Endothelial cell of umbilical vein (primary cell): ENCODE measurements at regions not wholly inside any gene's neighbourhood (a gene's known extent, or its start where the extent isn't known, plus 50 kb on each side); places are given as distances from the start of the nearest gene placed in this dataset.

Source experiments
- BruUV-seq: library from RNA; stranded (reverse); fragments of 400-500 nt; replicated peaks from 2 replicates; lab custom pipeline; 2021; lab: Mats Ljungman, UMichigan
- CTCF ChIA-PET: fragments of 300-600, 350-600 bp; sonication (Branson Sonifier 250); formaldehyde crosslinking; loops from one replicate; lab custom pipeline; 2021; ENCODE audit warnings: antibody characterized with exemption, inconsistent platforms; lab: Charles Lee
- POLR2A ChIA-PET: fragments of 300-600, 350-600 bp; sonication (Branson Sonifier 250); formaldehyde crosslinking; loops from one replicate; lab custom pipeline; 2021; ENCODE audit warnings: antibody characterized with exemption, inconsistent platforms; lab: Charles Lee
- DNase-seq: peaks from one replicate; pipeline ENCODE4 v3.0.0-alpha.2; 2011; ENCODE audit warnings: low read depth, low spot score
- FAIRE-seq: peaks from 2 replicates; lab custom pipeline; 2011; peaks lifted over from hg19 to GRCh38; lab: Jason Lieb, UNC
- H2AFZ ChIP-seq: 2 replicates; pipeline ENCODE4 v1.6.0; 2012; ENCODE audit warnings: low read depth, low read length, control low read depth, inconsistent platforms
- H3K27ac ChIP-seq: 2 replicates; pipeline ENCODE4 v1.5.1; 2011; ENCODE audit warnings: low read depth, mild to moderate bottlenecking, control low read depth, low read length, moderate library complexity; ENCODE audit not compliant: insufficient read depth
- H3K27me3 ChIP-seq, 2 experiments: 2 replicates each; pipeline versions ENCODE4 v1.6.0 to v1.6.1; 2011; ENCODE audit warnings: low read length in 2 of 2, mixed read lengths in 1 of 2; ENCODE audit not compliant: control insufficient read depth in 2 of 2, insufficient read depth in 2 of 2
- H3K36me3 ChIP-seq, 2 experiments: 2 replicates in 1 of 2; 3 replicates in 1 of 2; pipeline ENCODE4 v1.5.1; 2011; ENCODE audit warnings: low read length in 2 of 2, mild to moderate bottlenecking in 1 of 2, moderate library complexity in 1 of 2; ENCODE audit not compliant: control insufficient read depth in 2 of 2, insufficient read depth in 2 of 2; ENCODE audit errors: extremely low read depth in 1 of 2
- H3K4me1 ChIP-seq: 3 replicates; pipeline ENCODE4 v1.5.1; 2011; ENCODE audit warnings: mild to moderate bottlenecking, low read length; ENCODE audit not compliant: control insufficient read depth, insufficient read depth; ENCODE audit errors: extremely low read depth
- H3K4me2 ChIP-seq: 2 replicates; pipeline ENCODE4 v1.6.1; 2011; ENCODE audit warnings: low read length, control low read depth, mixed read lengths; ENCODE audit not compliant: insufficient read depth
- H3K4me3 ChIP-seq, 3 experiments: fragments of 200-600 bp in 1 of 3; sonication (generic), shearing (Covaris generic) in 1 of 3; replicated peaks in 1 of 3; 2 replicates each; pipeline ENCODE4 v1.5.1; 2011 to 2016; ENCODE audit warnings: control low read depth in 3 of 3, low read length in 3 of 3, mild to moderate bottlenecking in 2 of 3, inconsistent platforms in 1 of 3, low read depth in 1 of 3, moderate library complexity in 1 of 3; ENCODE audit not compliant: insufficient read depth in 1 of 3
- H3K79me2 ChIP-seq: 2 replicates; pipeline ENCODE4 v1.6.0; 2012; ENCODE audit warnings: low read length, inconsistent platforms; ENCODE audit not compliant: control insufficient read depth, insufficient read depth
- H3K9ac ChIP-seq: replicated peaks from 2 replicates; pipeline ENCODE3; 2011; ENCODE audit warnings: low read length, control low read depth; ENCODE audit not compliant: insufficient read depth; ENCODE audit errors: extremely low read depth
- H3K9me1 ChIP-seq: replicated peaks from 3 replicates; pipeline ENCODE4 v1.6.0; 2011; ENCODE audit warnings: mild to moderate bottlenecking, low read length; ENCODE audit not compliant: control insufficient read depth, insufficient read depth; ENCODE audit errors: extremely low read depth
- H3K9me3 ChIP-seq: replicated peaks from 2 replicates; pipeline ENCODE4 v1.5.1; 2012; ENCODE audit warnings: low read length, inconsistent platforms; ENCODE audit not compliant: control insufficient read depth, insufficient read depth
- H4K20me1 ChIP-seq: replicated peaks from 2 replicates; pipeline ENCODE3; 2011; ENCODE audit warnings: mild to moderate bottlenecking, low read length; ENCODE audit not compliant: control insufficient read depth, insufficient read depth; ENCODE audit errors: extremely low read depth
- FOS ChIP-seq: IDR thresholded peaks from 2 replicates; pipeline ENCODE4 v1.6.1; 2011; ENCODE audit warnings: mild to moderate bottlenecking, low read length, moderate library complexity, borderline replicate concordance; ENCODE audit not compliant: insufficient read depth
- GATA2 ChIP-seq: IDR thresholded peaks from 2 replicates; pipeline ENCODE4 v1.7.0; 2011; ENCODE audit warnings: low read depth, mild to moderate bottlenecking, moderate library complexity, mixed read lengths, low read length; ENCODE audit not compliant: insufficient read length, insufficient read depth
- JUN ChIP-seq: IDR thresholded peaks from 2 replicates; pipeline ENCODE4 v1.6.1; 2011; ENCODE audit warnings: borderline replicate concordance, low read depth; ENCODE audit not compliant: insufficient read length, insufficient read depth
- MYC ChIP-seq: IDR thresholded peaks from one replicate; pipeline ENCODE4 v1.6.1; 2011; ENCODE audit warnings: mild to moderate bottlenecking, low read depth, low read length
- POLR2A ChIP-seq: IDR thresholded peaks from 2 replicates; pipeline ENCODE4 v1.6.1; 2012; ENCODE audit warnings: low read depth, mild to moderate bottlenecking, control low read depth, low read length
- POLR2AphosphoS5 ChIP-seq: IDR thresholded peaks from 2 replicates; pipeline ENCODE4 v1.6.1; 2012; ENCODE audit warnings: low read depth, mild to moderate bottlenecking, control low read depth, low read length, moderate library complexity; ENCODE audit not compliant: insufficient read depth
- dilution Hi-C: fragments of 300-500 bp; cut with MboI; formaldehyde crosslinking; loops from one replicate; pipeline ENCODE4 v1.15.0; 2019; ENCODE audit warnings: low sequenced_read_pairs; ENCODE audit not compliant: extremely low pct_ligation_motif_present
- intact Hi-C: fragments of 100-400 bp; cut with micrococcal nuclease; formaldehyde crosslinking; loops from one replicate; pipeline ENCODE4 v1.10.0; 2022
- TF ChIP-seq, protein P1 (sequence below): IDR thresholded peaks from 2 replicates; pipeline ENCODE4 v1.6.1; 2011; ENCODE audit not compliant: insufficient read depth, insufficient read length
- TF ChIP-seq, protein P2 (sequence below), 2 donors: IDR thresholded peaks; 1 replicate in 1 of 2; 2 replicates in 1 of 2; pipeline ENCODE4 v1.5.1; 2011; ENCODE audit warnings: low read length in 2 of 2, mild to moderate bottlenecking in 2 of 2, moderate library complexity in 2 of 2, control low read depth in 1 of 2, inconsistent platforms in 1 of 2, low read depth in 1 of 2; ENCODE audit not compliant: insufficient read depth in 1 of 2; ENCODE audit errors: extremely low read depth in 1 of 2

DNA sequence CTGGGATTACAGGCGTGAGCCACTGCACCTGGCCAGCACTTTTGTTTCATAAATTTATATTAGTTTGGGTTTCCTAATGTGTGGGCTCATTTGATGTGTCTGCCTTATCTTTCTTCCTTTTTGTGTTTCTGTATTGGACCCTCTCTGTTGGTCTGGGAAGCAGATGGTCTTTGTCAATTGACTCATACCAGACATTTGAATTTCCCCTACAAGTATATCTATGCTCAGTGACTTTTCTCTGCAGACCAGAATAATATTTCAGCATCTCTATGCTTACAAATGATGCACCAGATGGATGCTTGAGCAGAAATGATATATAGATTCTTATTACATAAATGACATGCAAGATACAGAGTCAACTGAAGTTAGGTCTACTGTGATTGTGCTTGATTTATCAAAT lies 329.9 kb upstream of the SLCO3A1 start:
- Histone ChIP-seq H3K4me1 (no peaks in the 10 kb centered on the region), H3K27ac (no peak overlapping the region), H3K9me3 (peaks cover 2% of the 10 kb centered on the region), H3K79me2 (no peaks in the 10 kb centered on the region), H3K9ac (no peak overlapping the region), H3K9me1 (no peaks in the 10 kb centered on the region), H3K36me3 (no peaks in the 10 kb centered on the region), H3K27me3 (no peaks in the 10 kb centered on the region), H3K4me2 (no peak overlapping the region), H4K20me1 (no peaks in the 10 kb centered on the region), H3K4me3 (no peak overlapping the region), H2AFZ (no peak overlapping the region)
- DNase-seq (no peak), FAIRE-seq (no peak)
- ChIA-PET CTCF (no interaction called here), POLR2A (no interaction called here)
- dilution Hi-C loops = no loop called here
- BruUV-seq = no TSS peak
- intact Hi-C loops = no loop called here
- TF ChIP-seq, protein P1, sequence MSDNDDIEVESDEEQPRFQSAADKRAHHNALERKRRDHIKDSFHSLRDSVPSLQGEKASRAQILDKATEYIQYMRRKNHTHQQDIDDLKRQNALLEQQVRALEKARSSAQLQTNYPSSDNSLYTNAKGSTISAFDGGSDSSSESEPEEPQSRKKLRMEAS = no peak
- TF ChIP-seq FOS (no peak), GATA2 (no peak), POLR2A (no peak), POLR2AphosphoS5 (no peak), MYC (no peak), JUN (no peak)
- TF ChIP-seq, protein P2, sequence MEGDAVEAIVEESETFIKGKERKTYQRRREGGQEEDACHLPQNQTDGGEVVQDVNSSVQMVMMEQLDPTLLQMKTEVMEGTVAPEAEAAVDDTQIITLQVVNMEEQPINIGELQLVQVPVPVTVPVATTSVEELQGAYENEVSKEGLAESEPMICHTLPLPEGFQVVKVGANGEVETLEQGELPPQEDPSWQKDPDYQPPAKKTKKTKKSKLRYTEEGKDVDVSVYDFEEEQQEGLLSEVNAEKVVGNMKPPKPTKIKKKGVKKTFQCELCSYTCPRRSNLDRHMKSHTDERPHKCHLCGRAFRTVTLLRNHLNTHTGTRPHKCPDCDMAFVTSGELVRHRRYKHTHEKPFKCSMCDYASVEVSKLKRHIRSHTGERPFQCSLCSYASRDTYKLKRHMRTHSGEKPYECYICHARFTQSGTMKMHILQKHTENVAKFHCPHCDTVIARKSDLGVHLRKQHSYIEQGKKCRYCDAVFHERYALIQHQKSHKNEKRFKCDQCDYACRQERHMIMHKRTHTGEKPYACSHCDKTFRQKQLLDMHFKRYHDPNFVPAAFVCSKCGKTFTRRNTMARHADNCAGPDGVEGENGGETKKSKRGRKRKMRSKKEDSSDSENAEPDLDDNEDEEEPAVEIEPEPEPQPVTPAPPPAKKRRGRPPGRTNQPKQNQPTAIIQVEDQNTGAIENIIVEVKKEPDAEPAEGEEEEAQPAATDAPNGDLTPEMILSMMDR (IDR thresholded peaks at IDR 0.05; ENCODE audit: extremely low read depth in 1 of 2, insufficient read depth in 1 of 2, low read depth in 1 of 2, low read length in 2 of 2) = no peak
